CD4-positive, alpha-beta T cell treated with Interleukin-10 for 1 hour (primary cell): ENCODE measurements at regions not wholly inside any gene's neighbourhood (a gene's known extent, or its start where the extent isn't known, plus 50 kb on each side); places are given as distances from the start of the nearest gene placed in this dataset.
A peak's percentile ranks its signal among the peaks of the same experiment; 100 is the strongest.
"Not testable (repeated sequence)": the region's sequence is repeated elsewhere in the genome, so short reads cannot be mapped to it uniquely, and the experiment has no call there.

Experiments
- DNase-seq: peaks from one replicate; pipeline ENCODE4 v3.0.0-alpha.2; 2020

DNA sequence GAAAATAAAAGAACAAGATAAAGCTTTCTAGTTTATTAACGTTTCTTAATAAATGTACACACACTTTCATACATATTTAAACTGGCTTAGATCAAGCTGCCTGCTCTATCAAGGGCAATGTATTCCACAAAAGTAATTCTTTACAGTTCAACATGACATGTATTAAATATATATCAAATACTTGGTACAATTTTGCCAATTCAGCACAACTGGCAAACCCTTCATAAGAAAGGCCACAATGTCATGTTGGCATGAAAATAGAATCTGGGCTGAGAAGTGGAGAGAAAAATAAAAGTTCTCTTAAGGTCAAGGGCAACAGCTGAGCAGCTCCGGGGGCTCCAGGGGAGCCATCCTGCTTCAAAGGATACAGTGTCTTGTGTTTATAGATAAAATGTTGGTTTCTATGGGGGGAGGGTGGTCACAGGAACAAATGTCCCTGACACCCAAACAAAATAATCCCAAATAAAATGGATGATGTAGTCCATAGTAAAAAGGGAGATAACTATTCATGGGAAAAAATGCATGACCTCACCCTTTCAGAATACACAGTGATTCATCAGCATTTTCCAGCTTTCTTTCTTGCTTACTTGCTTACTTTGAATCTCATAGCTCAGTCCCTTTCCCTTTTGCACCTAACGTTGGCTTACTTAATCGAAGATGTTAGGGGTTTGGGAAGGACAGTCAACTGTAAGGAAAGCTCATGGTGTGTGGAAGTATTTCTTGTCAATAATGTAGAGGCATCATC lies 494.9 kb downstream of the NYAP2 start:
- no peak for DNase-seq

GRCh38 chr2:225893151-225893550 lies 493.6 kb downstream of the NYAP2 start:
- DNase-seq: no peak

DNA sequence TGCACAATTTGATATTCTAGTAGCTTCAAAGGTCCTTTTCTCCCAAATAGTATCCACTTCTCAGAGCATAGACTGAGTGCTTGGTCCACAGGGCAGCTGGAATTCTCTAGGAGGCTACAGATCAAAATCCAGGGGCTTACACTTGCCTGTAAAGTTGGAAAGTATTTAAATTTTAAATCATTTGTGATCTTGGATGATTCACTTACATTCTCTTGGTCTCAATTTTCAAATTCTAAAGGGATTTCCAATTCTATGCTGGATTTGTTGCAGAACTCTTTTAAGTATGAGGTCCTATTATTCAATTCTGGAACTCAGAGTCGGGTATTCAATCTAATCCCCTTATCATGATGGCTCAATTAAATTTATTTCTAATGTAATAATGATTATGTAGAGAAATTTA lies 492.3 kb downstream of the NYAP2 start:
- no peak for DNase-seq

DNA sequence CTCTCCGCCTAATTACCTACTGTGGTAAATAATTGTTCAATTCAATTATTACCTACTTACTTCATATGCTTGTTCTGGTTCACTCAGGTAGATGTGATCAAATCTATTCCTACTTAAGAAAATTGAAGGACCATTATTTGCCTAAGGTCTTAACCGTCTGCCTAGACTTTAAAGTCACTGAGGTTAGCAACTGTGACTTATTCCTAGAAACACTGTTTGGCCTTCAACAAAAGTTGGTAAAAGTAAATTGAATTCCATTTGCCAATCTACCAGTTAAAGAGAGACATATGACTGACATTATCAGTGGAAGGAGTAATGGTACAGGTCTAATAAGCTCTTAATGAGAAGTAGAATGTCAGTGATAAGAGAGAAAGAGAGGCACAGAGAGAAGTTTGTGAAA lies 491.5 kb downstream of the NYAP2 start:
- DNase-seq: no peak

DNA sequence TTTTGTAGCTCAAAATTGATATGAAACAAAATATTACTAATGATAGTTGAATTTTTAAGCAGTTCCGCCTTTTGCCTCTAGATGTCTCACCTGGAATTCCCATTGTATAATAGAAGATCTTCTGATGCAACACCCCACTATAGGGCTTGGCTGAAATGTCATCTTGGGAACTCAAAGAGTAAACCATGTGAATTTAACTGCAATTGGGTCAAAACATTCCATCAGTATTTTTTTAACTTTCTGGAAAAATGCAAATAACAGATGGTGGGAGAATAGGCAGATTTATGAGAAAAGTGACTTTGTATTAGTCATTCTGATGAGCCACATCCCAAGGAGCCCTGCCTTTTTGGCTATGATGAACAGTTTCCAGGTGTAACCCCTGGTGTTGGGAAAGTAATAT lies 489.9 kb downstream of the NYAP2 start:
- peak; percentile 30 for DNase-seq

DNA sequence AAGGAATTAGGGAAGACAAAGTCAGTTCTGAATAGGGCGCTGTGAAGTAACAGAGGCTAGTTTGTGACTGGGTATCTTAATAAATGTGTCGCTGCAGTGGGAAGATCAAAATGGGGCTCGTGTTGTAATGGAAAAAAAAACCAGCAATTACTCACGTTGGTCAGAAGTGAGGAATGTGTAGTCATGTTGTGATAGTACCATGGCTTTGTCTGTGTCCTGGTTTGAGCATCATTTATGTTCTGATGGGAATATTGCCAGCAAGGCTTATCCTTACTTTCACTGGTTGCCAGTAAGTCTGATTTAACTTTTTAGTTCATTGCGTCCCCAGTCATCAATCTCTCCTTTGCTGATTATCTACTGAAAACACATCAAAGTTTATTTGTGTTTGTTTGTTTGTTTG lies 467.6 kb downstream of the NYAP2 start:
- no peak for DNase-seq

DNA sequence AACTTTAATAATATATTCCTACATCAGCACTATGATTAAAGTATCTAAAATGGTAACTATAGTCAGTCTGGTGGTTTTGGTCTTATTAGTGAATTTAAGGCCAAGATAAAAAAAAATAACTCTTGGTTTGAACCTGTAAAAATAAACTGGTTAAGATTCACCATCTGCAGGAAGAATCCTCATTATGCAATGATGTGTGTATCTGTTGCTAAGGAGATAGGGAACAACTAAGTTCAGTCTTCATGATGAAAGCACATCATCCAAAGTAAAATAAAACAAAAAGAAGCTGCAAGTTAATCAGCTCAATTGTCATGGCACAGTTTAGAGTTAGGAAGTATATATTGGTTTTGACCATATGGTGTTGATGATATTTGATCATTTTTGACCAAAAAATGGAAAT lies 466.0 kb downstream of the NYAP2 start:
- DNase-seq: no peak

- DNase-seq: no peak
Measured at GRCh38 chr2:225864394-225864793, 464.9 kb downstream of the NYAP2 start.

GRCh38 chr2:225842939-225843338 lies 443.4 kb downstream of the NYAP2 start:
- DNase-seq: no peak

- DNase-seq: no peak
Measured at GRCh38 chr2:225841314-225841713, 441.8 kb downstream of the NYAP2 start.

DNA sequence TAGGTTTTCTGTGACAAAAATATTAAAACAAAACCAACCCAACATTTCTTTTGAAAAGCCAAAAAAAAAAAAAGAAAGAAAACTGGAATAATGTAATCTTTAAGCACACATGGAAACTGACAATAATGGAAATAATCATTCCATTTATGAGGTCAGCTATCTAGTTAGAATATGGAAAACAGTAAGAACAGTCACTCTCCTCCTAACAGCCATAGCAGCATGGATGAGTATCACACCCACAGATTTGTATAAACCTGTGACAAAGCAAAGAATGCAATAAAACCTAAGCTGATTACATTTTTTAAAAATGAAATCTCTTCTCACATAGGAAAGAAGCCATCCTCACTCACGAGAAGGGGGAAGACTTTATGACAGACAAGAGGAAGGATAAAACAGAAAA lies 437.8 kb downstream of the NYAP2 start:
- no peak for DNase-seq

DNA sequence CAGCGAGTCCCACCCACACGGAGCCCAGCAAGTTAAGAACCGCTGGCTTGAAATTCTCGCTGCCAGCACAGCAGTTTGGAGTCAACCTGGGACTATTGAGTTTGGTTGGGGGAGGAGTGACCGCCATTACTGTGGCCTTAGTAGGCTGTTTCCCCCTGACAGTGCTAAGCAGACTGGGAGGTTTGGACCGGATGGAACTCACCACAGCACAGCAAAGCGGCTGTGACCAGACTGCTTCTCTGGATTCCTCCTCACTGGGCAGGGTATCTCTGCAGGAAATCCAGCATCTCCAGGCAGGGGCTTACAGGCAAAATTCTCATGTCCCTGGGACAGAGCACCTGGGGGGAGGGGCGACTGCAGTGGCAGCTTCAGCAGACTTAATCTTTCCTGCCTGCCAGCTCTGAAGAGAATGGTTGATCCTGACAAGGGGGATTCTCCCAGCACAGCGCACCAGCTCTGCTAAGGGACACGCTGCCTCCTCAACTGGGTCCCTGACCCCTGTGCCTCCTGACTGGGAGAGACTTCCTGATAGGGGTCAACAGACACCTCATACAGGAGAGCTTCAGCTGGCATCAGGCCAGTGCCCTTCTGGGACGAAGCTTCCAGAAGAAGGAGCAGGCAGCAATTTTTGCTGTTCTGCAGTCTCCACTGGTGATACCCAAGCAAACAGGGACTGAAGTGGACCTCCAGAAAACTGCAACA lies 425.4 kb downstream of the NYAP2 start:
- DNase-seq: no peak

DNA sequence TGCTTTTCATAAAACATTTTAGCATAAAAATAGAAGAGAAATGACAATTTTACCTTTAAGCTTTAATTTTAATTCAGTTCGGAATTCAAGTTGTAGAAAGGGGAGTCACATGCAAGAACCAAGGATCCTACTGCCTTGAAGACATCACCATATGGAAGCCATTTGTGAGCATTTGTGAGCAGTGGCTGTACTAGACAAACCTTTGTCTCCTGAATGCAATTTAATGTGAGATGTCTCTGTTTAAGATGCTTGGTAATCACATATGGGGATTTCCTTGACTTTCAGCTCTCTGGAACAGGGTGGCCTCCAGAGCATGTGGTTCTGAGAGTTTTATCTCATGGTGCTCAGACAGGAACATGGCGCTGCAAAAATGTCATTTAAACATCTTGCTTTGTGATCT lies 421.8 kb downstream of the NYAP2 start:
- DNase-seq: no peak

- DNase-seq: no peak
Measured at GRCh38 chr2:225820826-225821225, 421.3 kb downstream of the NYAP2 start.

DNA sequence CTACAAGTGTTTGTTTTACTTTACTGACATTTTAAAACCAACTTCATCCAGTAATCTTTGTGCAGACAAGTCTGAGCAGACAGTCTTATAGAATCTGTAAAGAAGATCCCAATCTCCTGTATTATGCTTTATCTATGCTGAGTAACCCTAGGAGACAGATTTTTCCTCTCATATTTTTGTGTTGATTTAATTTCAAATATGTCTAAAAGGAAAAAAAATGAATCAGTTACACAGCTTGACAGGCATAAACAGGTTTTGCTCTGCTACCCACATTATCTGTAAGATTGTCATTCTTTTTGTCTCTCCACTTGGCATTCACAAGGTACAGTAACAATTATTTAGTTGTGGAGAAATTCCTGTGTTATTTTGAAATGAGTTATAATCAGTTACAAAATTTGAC lies 415.0 kb downstream of the NYAP2 start:
- DNase-seq: no peak

DNA sequence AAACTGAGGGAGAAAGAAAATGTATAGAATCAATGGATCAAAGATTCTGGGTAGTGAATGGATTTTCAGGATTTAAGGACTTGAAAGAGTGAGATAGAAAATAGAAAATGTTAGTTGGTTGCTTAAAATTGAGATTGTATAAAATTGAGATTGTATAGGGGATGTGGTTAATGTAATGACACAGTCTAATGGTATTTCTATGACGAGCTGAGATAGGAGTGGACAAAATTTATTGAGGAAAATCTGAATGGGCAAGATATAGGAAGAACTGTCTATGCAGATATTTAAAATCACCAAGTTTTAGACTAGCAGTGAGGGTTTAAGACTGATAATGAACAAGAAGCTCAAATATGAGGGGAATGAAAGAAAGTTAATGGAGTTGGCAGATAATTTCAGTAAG lies 406.6 kb downstream of the NYAP2 start:
- DNase-seq: no peak

GRCh38 chr2:225802076-225802475 lies 402.6 kb downstream of the NYAP2 start:
- DNase-seq: not testable (repeated sequence)

GRCh38 chr2:225797394-225797793 lies 397.9 kb downstream of the NYAP2 start:
- no peak for DNase-seq

- DNase-seq: no peak
Measured at GRCh38 chr2:225794652-225795400, 395.3 kb downstream of the NYAP2 start.

DNA sequence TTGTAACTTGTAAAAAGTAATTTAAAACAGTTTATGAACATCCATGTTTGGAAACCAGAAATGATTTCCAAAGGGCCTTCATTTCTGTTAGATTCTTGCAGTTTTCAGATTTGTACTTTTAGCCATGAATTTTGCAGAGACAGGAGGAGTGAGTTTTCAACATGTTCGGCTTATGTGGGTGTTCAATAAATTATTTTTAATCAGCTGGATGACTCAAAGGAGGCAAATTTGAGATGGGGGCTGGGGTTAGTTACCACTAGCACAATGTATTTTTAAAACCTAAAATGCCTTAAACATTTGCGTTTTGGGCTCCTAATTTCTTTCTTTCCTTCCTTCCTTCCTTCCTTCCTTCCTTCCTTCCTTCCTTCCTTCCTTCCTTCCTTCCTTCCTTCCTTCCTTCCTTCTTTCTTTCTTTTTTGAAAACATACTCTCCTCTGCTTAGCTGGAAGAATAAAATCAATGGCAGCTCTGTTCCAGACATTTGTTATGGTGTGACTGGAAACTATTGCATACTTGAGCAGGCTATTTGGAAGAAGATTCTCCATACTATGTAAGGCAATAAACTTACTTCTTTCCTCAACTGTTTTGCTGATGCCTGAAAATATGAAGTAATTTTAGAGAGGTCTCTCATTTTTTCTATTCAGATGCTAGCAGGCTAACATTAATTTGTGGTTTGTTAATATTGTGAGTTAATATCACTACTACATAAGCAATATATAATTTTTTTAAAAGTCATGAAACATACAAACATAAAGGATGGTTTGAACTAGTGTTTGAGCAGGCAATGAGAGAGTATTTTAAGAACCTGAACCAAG lies 394.4 kb downstream of the NYAP2 start:
- DNase-seq: no peak

- no peak for DNase-seq
Measured at GRCh38 chr2:225788571-225789094, 389.1 kb downstream of the NYAP2 start.

GRCh38 chr2:225787497-225787896 lies 388.0 kb downstream of the NYAP2 start:
- DNase-seq: no peak

DNA sequence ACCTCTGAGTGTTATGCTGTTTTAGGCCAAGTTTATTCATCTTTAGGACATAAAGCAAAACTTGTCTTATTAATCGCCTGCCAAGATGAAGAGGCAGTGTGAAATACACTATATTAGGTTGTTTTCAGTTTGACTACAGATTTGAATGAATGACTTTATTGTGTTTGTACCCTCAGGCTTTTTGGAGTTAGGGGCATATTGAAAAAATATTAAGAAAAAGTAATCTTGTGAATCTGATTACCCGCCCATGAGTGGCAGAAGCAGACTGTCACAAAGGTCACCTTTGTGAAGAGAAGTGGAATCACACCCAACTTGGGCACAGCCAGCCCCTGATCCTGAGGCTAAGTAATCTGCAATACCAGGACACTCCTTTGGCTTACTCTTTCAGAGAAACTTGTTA lies 382.5 kb downstream of the NYAP2 start:
- DNase-seq: no peak
